GM19023 (cell line): ENCODE measurements at regions not wholly inside any gene's neighbourhood (a gene's known extent, or its start where the extent isn't known, plus 50 kb on each side); places are given as distances from the start of the nearest gene placed in this dataset.
"Not testable (repeated sequence)": the region's sequence is repeated elsewhere in the genome, so short reads cannot be mapped to it uniquely, and the experiment has no call there.

Experiments
- ATAC-seq: cut with Tn5 transposase; IDR thresholded peaks from one replicate; pipeline ENCODE4 v1.9.1; 2021; ENCODE audit warnings: mild to moderate bottlenecking, moderate library complexity; ENCODE audit not compliant: unreplicated experiment

GRCh38 chr3:98644168-98644567, 50.8 kb upstream of the CPOX start:
- ATAC-seq: no peak

- ATAC-seq: no peak
Observed at GRCh38 chr3:98645039-98645438, 51.6 kb upstream of the CPOX start.

GRCh38 chr3:98646680-98647079, 53.3 kb upstream of the CPOX start:
- no peak for ATAC-seq

- ATAC-seq: no peak
Observed at GRCh38 chr3:98647197-98647596, 53.8 kb upstream of the CPOX start.

GRCh38 chr3:98650971-98651779, 57.8 kb upstream of the CPOX start:
- no peak for ATAC-seq

GRCh38 chr3:98651780-98652077, 58.3 kb upstream of the CPOX start:
- no peak for ATAC-seq

- no peak for ATAC-seq
Observed at GRCh38 chr3:98655666-98656065, 62.3 kb upstream of the CPOX start.

GRCh38 chr3:98657457-98657856, 64.0 kb upstream of the CPOX start:
- peak; percentile 98 for ATAC-seq

- no peak for ATAC-seq
Observed at GRCh38 chr3:98662699-98663098, 69.3 kb upstream of the CPOX start.

- no peak for ATAC-seq
Observed at GRCh38 chr3:98670020-98670419, 76.6 kb upstream of the CPOX start.

GRCh38 chr3:98679986-98680385, 83.2 kb upstream of the ST3GAL6 start:
- no peak for ATAC-seq

- no peak for ATAC-seq
Observed at GRCh38 chr3:98680723-98681122, 82.4 kb upstream of the ST3GAL6 start.

- no peak for ATAC-seq
Observed at GRCh38 chr3:98681486-98681885, 81.7 kb upstream of the ST3GAL6 start.

GRCh38 chr3:98682391-98682790, 80.7 kb upstream of the ST3GAL6 start:
- ATAC-seq: not testable (repeated sequence)

- ATAC-seq: no peak
Observed at GRCh38 chr3:98688363-98688762, 74.8 kb upstream of the ST3GAL6 start.

GRCh38 chr3:98690876-98691275, 72.3 kb upstream of the ST3GAL6 start:
- no peak for ATAC-seq

- no peak for ATAC-seq
Observed at GRCh38 chr3:98691897-98692296, 71.2 kb upstream of the ST3GAL6 start.

- ATAC-seq: no peak
Observed at GRCh38 chr3:98692787-98693473, 70.2 kb upstream of the ST3GAL6 start.

- ATAC-seq: no peak
Observed at GRCh38 chr3:98695796-98696195, 67.3 kb upstream of the ST3GAL6 start.

- ATAC-seq: not testable (repeated sequence)
Observed at GRCh38 chr3:98696296-98696695, 66.8 kb upstream of the ST3GAL6 start.

- no peak for ATAC-seq
Observed at GRCh38 chr3:98697225-98697624, 65.9 kb upstream of the ST3GAL6 start.

GRCh38 chr3:98699132-98699531, 64.0 kb upstream of the ST3GAL6 start:
- no peak for ATAC-seq
